Naive thymus-derived CD4-positive, alpha-beta T cell (primary cell): ENCODE measurements at regions not wholly inside any gene's neighbourhood (a gene's known extent, or its start where the extent isn't known, plus 50 kb on each side); places are given as distances from the start of the nearest gene placed in this dataset.
A peak's percentile ranks its signal among the peaks of the same experiment; 100 is the strongest.

Experiments used
- ATAC-seq: fragments of 150-1000 bp; cut with Tn5 transposase; 2 replicates; pipeline ENCODE4 v1.10.0; 2021; ENCODE audit warnings: mild to moderate bottlenecking, moderate library complexity
- CTCF ChIA-PET: fragments of 350-600 bp; sonication (Branson Sonifier 250); formaldehyde crosslinking; loops from one replicate; lab custom pipeline; 2021; ENCODE audit warnings: antibody characterized with exemption; lab: Charles Lee
- POLR2A ChIA-PET: fragments of 350-600 bp; sonication (Branson Sonifier 250); formaldehyde crosslinking; loops from one replicate; lab custom pipeline; 2021; ENCODE audit warnings: antibody characterized with exemption, inconsistent platforms; lab: Charles Lee
- DNase-seq, 9 donors: peaks; one replicate each; pipeline versions ENCODE4 v3.0.0 to v3.0.0-alpha.2; 2020 to 2022; ENCODE audit warnings: mixed read lengths in 1 of 9
- H3K27ac ChIP-seq: one replicate; pipeline ENCODE4 v1.7.0; 2013; ENCODE audit warnings: mild to moderate bottlenecking, low read depth, low read length, moderate library complexity
- H3K27me3 ChIP-seq, 2 donors: one replicate each; pipeline ENCODE4 v1.7.0; 2013; ENCODE audit warnings: low read length in 2 of 2, mild to moderate bottlenecking in 2 of 2, moderate library complexity in 2 of 2; ENCODE audit not compliant: control insufficient read depth in 2 of 2, insufficient read depth in 2 of 2
- H3K36me3 ChIP-seq, 3 experiments: 1 replicate in 2 of 3; 2 replicates in 1 of 3; pipeline ENCODE4 v1.7.0; 2013; ENCODE audit warnings: low read length in 3 of 3, mild to moderate bottlenecking in 3 of 3, moderate library complexity in 1 of 3; ENCODE audit not compliant: insufficient read depth in 3 of 3, control insufficient read depth in 2 of 3
- H3K4me1 ChIP-seq, 2 donors: one replicate each; pipeline ENCODE4 v1.7.0; 2013; ENCODE audit warnings: low read length in 2 of 2, mild to moderate bottlenecking in 2 of 2, moderate library complexity in 1 of 2; ENCODE audit not compliant: control insufficient read depth in 2 of 2, insufficient read depth in 2 of 2
- H3K4me3 ChIP-seq: 2 replicates; pipeline ENCODE4 v1.7.0; 2013; ENCODE audit warnings: mild to moderate bottlenecking, low read length
- H3K9me3 ChIP-seq, 3 experiments: 1 replicate in 2 of 3; 2 replicates in 1 of 3; pipeline ENCODE4 v1.7.0; 2013; ENCODE audit warnings: low read length in 3 of 3; ENCODE audit not compliant: control insufficient read depth in 2 of 3
- H3K27ac Mint-ChIP-seq, 9 donors: one replicate each; pipeline ENCODE4 v1.8.0; 2020 to 2022; ENCODE audit warnings: mixed read lengths in 9 of 9, mild to moderate bottlenecking in 8 of 9, moderate library complexity in 5 of 9, inconsistent platforms in 2 of 9
- H3K27me3 Mint-ChIP-seq, 5 donors: one replicate each; pipeline ENCODE4 v1.8.0; 2021 to 2022; ENCODE audit warnings: mixed read lengths in 5 of 5, mild to moderate bottlenecking in 1 of 5
- H3K36me3 Mint-ChIP-seq, 5 donors: one replicate each; pipeline ENCODE4 v1.8.0; 2020 to 2022; ENCODE audit warnings: mixed read lengths in 5 of 5, mild to moderate bottlenecking in 3 of 5, inconsistent platforms in 1 of 5
- H3K4me1 Mint-ChIP-seq, 7 donors: one replicate each; pipeline ENCODE4 v1.8.0; 2020 to 2022; ENCODE audit warnings: mixed read lengths in 7 of 7, mild to moderate bottlenecking in 3 of 7, inconsistent platforms in 1 of 7
- H3K4me3 Mint-ChIP-seq, 10 donors: one replicate each; pipeline ENCODE4 v1.8.0; 2020 to 2022; ENCODE audit warnings: mild to moderate bottlenecking in 10 of 10, mixed read lengths in 10 of 10, moderate library complexity in 6 of 10, inconsistent platforms in 2 of 10
- H3K9me3 Mint-ChIP-seq, 11 donors: one replicate each; pipeline ENCODE4 v1.8.0; 2020 to 2022; ENCODE audit warnings: mixed read lengths in 11 of 11, mild to moderate bottlenecking in 4 of 11, inconsistent platforms in 1 of 11, moderate library complexity in 1 of 11
- intact Hi-C, 2 donors: fragments of 100-400 bp; cut with micrococcal nuclease; formaldehyde crosslinking; loops; one replicate each; pipeline ENCODE4 v1.15.1; 2023

DNA sequence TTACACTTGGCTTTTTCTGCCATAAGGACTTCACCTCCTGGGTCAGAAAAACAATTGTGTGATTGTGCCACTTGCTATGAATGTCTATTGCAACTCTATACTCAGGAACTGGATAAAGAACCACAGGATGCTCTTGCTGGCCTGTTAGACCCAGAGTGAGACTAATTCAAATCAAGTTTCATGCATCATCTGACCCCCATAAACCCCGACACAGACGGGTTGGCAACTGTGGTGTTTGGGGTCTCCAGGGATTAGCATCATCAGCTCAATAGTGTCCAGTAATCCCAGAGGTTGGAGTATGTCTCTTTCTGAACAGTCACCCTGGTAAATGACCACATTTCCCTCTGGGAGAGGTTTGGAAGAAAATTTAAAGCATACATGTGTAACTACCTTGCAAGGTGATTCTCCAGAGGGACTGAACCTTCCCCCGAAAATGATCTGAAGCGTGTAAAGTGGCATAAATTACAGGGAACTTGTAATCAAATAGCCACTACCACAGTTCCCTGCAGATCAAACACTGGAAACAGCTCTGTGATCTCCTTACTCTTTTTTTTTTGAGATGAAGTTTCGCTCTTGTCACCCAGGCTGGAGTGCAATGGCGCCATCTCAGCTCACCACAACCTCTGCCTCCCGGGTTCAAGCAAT, 1097.6 kb downstream of the TBC1D22A start:
- H3K4me1 Mint-ChIP-seq: no peaks in the 10 kb centered on the region

GRCh38 chr22:47858773-47859306, 1096.4 kb downstream of the TBC1D22A start:
- no peak overlapping the region for H3K27ac ChIP-seq
- Mint-ChIP-seq H3K27ac (no peak overlapping the region), H3K27me3 (peaks cover 0 to 26% (median 16%) of the 10 kb centered on the region in 5 donors), H3K9me3 (peaks cover 0 to 7% (median 0%) of the 10 kb centered on the region in 11 donors), H3K36me3 (no peaks in the 10 kb centered on the region), H3K4me1 (peaks cover 0 to 1% (median 0%) of the 10 kb centered on the region in 7 donors), H3K4me3 (no peak overlapping the region)
- intact Hi-C loops: no loop called here
- DNase-seq: no peak
- H3K9me3 ChIP-seq: no peaks in the 10 kb centered on the region
- no peaks in the 10 kb centered on the region for H3K27me3 ChIP-seq
- ATAC-seq: no peak
- H3K4me3 ChIP-seq: no peak overlapping the region
- CTCF ChIA-PET: no interaction called here
- no peaks in the 10 kb centered on the region for H3K36me3 ChIP-seq
- H3K4me1 ChIP-seq: no peaks in the 10 kb centered on the region
- POLR2A ChIA-PET: no interaction called here

More for the DNA sequence above, 1097.6 kb downstream of the TBC1D22A start:
- Histone ChIP-seq H3K27me3 (no peaks in the 10 kb centered on the region), H3K4me1 (no peaks in the 10 kb centered on the region), H3K36me3 (no peaks in the 10 kb centered on the region), H3K9me3 (no peaks in the 10 kb centered on the region), H3K4me3 (no peak overlapping the region), H3K27ac (no peak overlapping the region)
- H3K36me3 Mint-ChIP-seq: no peaks in the 10 kb centered on the region
- ChIA-PET POLR2A (no interaction called here), CTCF (no interaction called here)
- DNase-seq: no peak
- H3K4me3 Mint-ChIP-seq: no peak overlapping the region
- intact Hi-C loops: no loop called here
- H3K27me3 Mint-ChIP-seq: peaks cover 0 to 28% (median 18%) of the 10 kb centered on the region in 5 donors
- H3K9me3 Mint-ChIP-seq: peaks cover 0 to 7% (median 0%) of the 10 kb centered on the region in 11 donors
- no peak for ATAC-seq
- no peak overlapping the region for H3K27ac Mint-ChIP-seq

DNA sequence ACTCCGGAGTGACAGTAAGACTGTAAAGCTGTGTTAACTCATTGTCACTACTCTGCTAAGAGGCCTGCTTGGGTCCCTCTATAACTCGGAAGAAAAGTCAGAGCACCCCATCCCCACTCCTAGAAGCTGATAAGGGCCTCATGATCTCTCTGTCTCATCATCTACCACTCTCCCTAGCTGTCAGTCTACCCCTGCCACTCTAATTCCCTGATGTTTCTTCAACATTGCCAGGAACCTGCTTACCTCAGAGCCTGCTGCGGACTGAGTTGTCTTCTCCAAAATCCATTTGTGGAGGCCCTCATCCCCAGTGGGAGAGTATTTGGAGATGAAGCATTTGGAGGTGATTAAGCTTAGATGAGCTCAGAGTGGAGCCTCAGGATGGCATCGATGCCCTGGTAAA, 1092.2 kb downstream of the TBC1D22A start:
- Histone ChIP-seq H3K27ac (no peak overlapping the region), H3K4me1 (no peaks in the 10 kb centered on the region), H3K4me3 (no peak overlapping the region), H3K27me3 (no peaks in the 10 kb centered on the region), H3K36me3 (no peaks in the 10 kb centered on the region), H3K9me3 (no peaks in the 10 kb centered on the region)
- H3K4me3 Mint-ChIP-seq: no peak overlapping the region
- CTCF ChIA-PET: no interaction called here
- no peak overlapping the region for H3K27ac Mint-ChIP-seq
- POLR2A ChIA-PET: no interaction called here
- DNase-seq: no peak
- intact Hi-C loops: no loop called here
- peaks cover 0 to 27% (median 26%) of the 10 kb centered on the region in 5 donors for H3K27me3 Mint-ChIP-seq
- ATAC-seq: no peak
- H3K9me3 Mint-ChIP-seq: peaks cover 0 to 2% (median 0%) of the 10 kb centered on the region in 11 donors
- H3K4me1 Mint-ChIP-seq: peaks cover 0 to 1% (median 0%) of the 10 kb centered on the region in 7 donors
- H3K36me3 Mint-ChIP-seq: no peaks in the 10 kb centered on the region

GRCh38 chr22:47854251-47854650, 1091.8 kb downstream of the TBC1D22A start:
- H3K4me3 Mint-ChIP-seq: no peak overlapping the region
- Histone ChIP-seq H3K9me3 (no peaks in the 10 kb centered on the region), H3K27ac (no peak overlapping the region), H3K27me3 (no peaks in the 10 kb centered on the region), H3K4me1 (no peaks in the 10 kb centered on the region), H3K4me3 (no peak overlapping the region), H3K36me3 (no peaks in the 10 kb centered on the region)
- ChIA-PET POLR2A (no interaction called here), CTCF (no interaction called here)
- H3K9me3 Mint-ChIP-seq: peaks cover 0 to 2% (median 0%) of the 10 kb centered on the region in 11 donors
- intact Hi-C loops: no loop called here
- no peaks in the 10 kb centered on the region for H3K36me3 Mint-ChIP-seq
- H3K27ac Mint-ChIP-seq: no peak overlapping the region
- ATAC-seq (no peak), DNase-seq (no peak)
- peaks cover 0 to 31% (median 29%) of the 10 kb centered on the region in 5 donors for H3K27me3 Mint-ChIP-seq
- H3K4me1 Mint-ChIP-seq: peaks cover 0 to 1% (median 0%) of the 10 kb centered on the region in 7 donors

GRCh38 chr22:47853750-47854149, 1091.3 kb downstream of the TBC1D22A start:
- H3K36me3 Mint-ChIP-seq: no peaks in the 10 kb centered on the region
- DNase-seq: no peak

GRCh38 chr22:47851586-47851985, 1089.1 kb downstream of the TBC1D22A start:
- Mint-ChIP-seq H3K4me1 (peaks cover 0 to 1% (median 0%) of the 10 kb centered on the region in 7 donors), H3K36me3 (no peaks in the 10 kb centered on the region), H3K4me3 (no peak overlapping the region), H3K27ac (no peak overlapping the region), H3K27me3 (peaks cover 0 to 34% (median 23%) of the 10 kb centered on the region in 5 donors), H3K9me3 (peaks cover 0 to 2% (median 0%) of the 10 kb centered on the region in 11 donors)
- DNase-seq (no peak), ATAC-seq (no peak)
- Histone ChIP-seq H3K36me3 (no peaks in the 10 kb centered on the region), H3K27me3 (no peaks in the 10 kb centered on the region), H3K4me1 (no peaks in the 10 kb centered on the region), H3K4me3 (no peak overlapping the region), H3K9me3 (no peaks in the 10 kb centered on the region), H3K27ac (no peak overlapping the region)
- intact Hi-C loops: no loop called here
- CTCF ChIA-PET: no interaction called here
- POLR2A ChIA-PET: no interaction called here

More at GRCh38 chr22:47853750-47854149, 1091.3 kb downstream of the TBC1D22A start:
- Histone ChIP-seq H3K27me3 (no peaks in the 10 kb centered on the region), H3K4me3 (no peak overlapping the region), H3K4me1 (no peaks in the 10 kb centered on the region), H3K9me3 (no peaks in the 10 kb centered on the region), H3K36me3 (no peaks in the 10 kb centered on the region), H3K27ac (no peak overlapping the region)
- intact Hi-C loops: no loop called here
- Mint-ChIP-seq H3K27me3 (peaks cover 0 to 31% (median 29%) of the 10 kb centered on the region in 5 donors), H3K9me3 (peaks cover 0 to 2% (median 0%) of the 10 kb centered on the region in 11 donors), H3K4me1 (peaks cover 0 to 1% (median 0%) of the 10 kb centered on the region in 7 donors), H3K27ac (peak overlapping the region in 1 of 9 donors; percentile 67), H3K4me3 (no peak overlapping the region)
- no peak for ATAC-seq
- CTCF ChIA-PET: no interaction called here
- POLR2A ChIA-PET: no interaction called here
